ENCODE measurements at regions not wholly inside any gene's neighbourhood (a gene's known extent, or its start where the extent isn't known, plus 50 kb on each side); places are given as distances from the start of the nearest gene placed in this dataset.

- TF ChIP-seq ZFP91 (CRISPR knock-in tag; IDR thresholded peaks at IDR 0.05) (no peak), TFAP4 (CRISPR knock-in tag; IDR thresholded peaks at IDR 0.05; ENCODE audit: borderline replicate concordance) (no peak)
Measured at GRCh38 chr1:203420263-203420662, 55.3 kb upstream of the PRELP start (continued).

GRCh38 chr1:203421246-203421645, 54.4 kb upstream of the PRELP start:
- Histone ChIP-seq H3K4me2 (ENCODE audit: insufficient read depth, low read length) (no peak overlapping the region), H3K27me3 (ENCODE audit: control insufficient read depth in 2 of 2, insufficient read depth in 2 of 2, low read length in 2 of 2) (peaks cover 8 to 15% of the 10 kb centered on the region in 2 experiments; a peak in 3 of 5 replicates), H4K20me1 (replicated peaks; ENCODE audit: control insufficient read depth, insufficient read depth, low read length) (no peaks in the 10 kb centered on the region), H3K79me2 (ENCODE audit: control insufficient read depth, insufficient read depth, low read length) (no peaks in the 10 kb centered on the region), H3K4me3 (no peak overlapping the region), H3K27ac (ENCODE audit: extremely low read depth, low read depth, low read length) (no peak overlapping the region), H3K9me1 (ENCODE audit: control insufficient read depth, insufficient read depth, low read length) (no peaks in the 10 kb centered on the region), H3K36me3 (ENCODE audit: control insufficient read depth, insufficient read depth, low read length) (no peaks in the 10 kb centered on the region), H3K9ac (ENCODE audit: insufficient read depth in 1 of 2, low read depth in 2 of 2, low read length in 2 of 2) (no peak overlapping the region), H3K9me3 (replicated peaks; ENCODE audit: control insufficient read depth, insufficient read depth, low read depth, low read length) (no peaks in the 10 kb centered on the region), H2AFZ (ENCODE audit: low read depth, low read length) (no peak overlapping the region), H3K4me1 (replicated peaks in 1 of 2; ENCODE audit: control insufficient read depth in 2 of 2, insufficient read depth in 2 of 2, low read length in 2 of 2) (no peaks in the 10 kb centered on the region)
- intact Hi-C loops (cut with micrococcal nuclease) = no loop called here
- DNase-seq (ENCODE audit: extremely low read depth in 1 of 4, low spot score in 3 of 4) (no peak), ATAC-seq (no peak), FAIRE-seq (no peak)
- in situ Hi-C loops (cut with MboI) = no loop called here
- CTCF ChIA-PET (ENCODE audit: low intra/inter-chr PET ratio) = interaction anchor here (0.6 kb wide), 1 partner anchor 76 kb away, joined by 4 read pairs; no protein-coding TSS in a partner anchor
- no TSS peak for BruUV-seq (replicated peaks)
- POLR2A ChIA-PET = interaction anchor here (0.7 kb wide), 1 partner anchor 19 kb away, joined by 3 read pairs; no protein-coding TSS in a partner anchor
- TF ChIP-seq NR2C1 (IDR thresholded peaks at IDR 0.05) (no peak), NR2C1 (tag; IDR thresholded peaks at IDR 0.05) (no peak), HNRNPK (IDR thresholded peaks at IDR 0.05; ENCODE audit: low read depth, low read length, poor library complexity, severe bottlenecking) (peak; percentile 40), OTX1 (CRISPR knock-in tag; IDR thresholded peaks at IDR 0.05) (no peak), TAF15 (IDR thresholded peaks at IDR 0.05; ENCODE audit: low read depth, low read length) (no peak), SREBF2 (CRISPR knock-in tag; IDR thresholded peaks at IDR 0.05) (no peak), PCBP1 (IDR thresholded peaks at IDR 0.05; ENCODE audit: low read depth, low read length, poor library complexity, severe bottlenecking) (peak; percentile 57), HNRNPUL1 (IDR thresholded peaks at IDR 0.05; ENCODE audit: low read length) (no peak)
